ENCODE measurements at regions not wholly inside any gene's neighbourhood (a gene's known extent, or its start where the extent isn't known, plus 50 kb on each side); places are given as distances from the start of the nearest gene placed in this dataset.

GRCh38 chr12:98406378-98406777 lies 109.0 kb upstream of the TMPO start:
- H3K4me1 Mint-ChIP-seq: peaks cover 32% of the 10 kb centered on the region
- H3K4me3 Mint-ChIP-seq: no peak overlapping the region
- H3K36me3 ChIP-seq: no peaks in the 10 kb centered on the region
- DNase-seq (ENCODE audit: low spot score): no peak
- H3K36me3 Mint-ChIP-seq: no peaks in the 10 kb centered on the region
- peaks cover 9% of the 10 kb centered on the region for H3K27me3 Mint-ChIP-seq (ENCODE audit: insufficient read depth, low read depth)
- H3K27ac Mint-ChIP-seq: no peak overlapping the region
- H3K79me2 ChIP-seq (ENCODE audit: low read depth): no peaks in the 10 kb centered on the region
- H2AFZ ChIP-seq (replicated peaks): no peak overlapping the region
- H3K9ac ChIP-seq: no peak overlapping the region
- H3F3A ChIP-seq (ENCODE audit: low read depth): no peaks in the 10 kb centered on the region
- TF ChIP-seq CTCF (IDR thresholded peaks at IDR 0.05) (no peak), EZH2 (IDR thresholded peaks at IDR 0.05) (no peak), EZH2phosphoT487 (IDR thresholded peaks at IDR 0.05) (no peak)
- peaks cover 19% of the 10 kb centered on the region for H3K9me3 Mint-ChIP-seq
- H4K20me1 ChIP-seq (ENCODE audit: low read depth): no peaks in the 10 kb centered on the region
- H3K4me3 ChIP-seq: no peak overlapping the region
- H3K4me1 ChIP-seq: no peaks in the 10 kb centered on the region
- no peak overlapping the region for H3K27ac ChIP-seq
- no peaks in the 10 kb centered on the region for H3K9me3 ChIP-seq (ENCODE audit: low read depth)
- H3K27me3 ChIP-seq: no peaks in the 10 kb centered on the region
- no peak overlapping the region for H3K4me2 ChIP-seq

GRCh38 chr12:98408681-98409080 lies 106.7 kb upstream of the TMPO start:
- Histone ChIP-seq H3K9me3 (ENCODE audit: low read depth) (no peaks in the 10 kb centered on the region), H3K4me1 (no peaks in the 10 kb centered on the region), H3K9ac (no peak overlapping the region), H3K36me3 (no peaks in the 10 kb centered on the region), H4K20me1 (ENCODE audit: low read depth) (no peaks in the 10 kb centered on the region), H3F3A (ENCODE audit: low read depth) (no peaks in the 10 kb centered on the region), H2AFZ (replicated peaks) (no peak overlapping the region), H3K27ac (no peak overlapping the region), H3K4me3 (no peak overlapping the region), H3K27me3 (no peaks in the 10 kb centered on the region), H3K4me2 (no peak overlapping the region), H3K79me2 (ENCODE audit: low read depth) (no peaks in the 10 kb centered on the region)
- Mint-ChIP-seq H3K4me1 (peaks cover 19% of the 10 kb centered on the region), H3K36me3 (no peaks in the 10 kb centered on the region), H3K9me3 (peaks cover 19% of the 10 kb centered on the region), H3K4me3 (no peak overlapping the region), H3K27me3 (ENCODE audit: insufficient read depth, low read depth) (peaks cover 11% of the 10 kb centered on the region), H3K27ac (no peak overlapping the region)
- no peak for TF ChIP-seq EZH2phosphoT487 (IDR thresholded peaks at IDR 0.05)
- TF ChIP-seq EZH2 (IDR thresholded peaks at IDR 0.05): no peak
- no peak for TF ChIP-seq CTCF (IDR thresholded peaks at IDR 0.05)
- no peak for DNase-seq (ENCODE audit: low spot score)

- Mint-ChIP-seq H3K27ac (no peak overlapping the region), H3K4me3 (no peak overlapping the region), H3K9me3 (peaks cover 21% of the 10 kb centered on the region), H3K4me1 (peaks cover 14% of the 10 kb centered on the region), H3K36me3 (no peaks in the 10 kb centered on the region), H3K27me3 (ENCODE audit: insufficient read depth, low read depth) (peaks cover 11% of the 10 kb centered on the region)
- Histone ChIP-seq H3K36me3 (no peaks in the 10 kb centered on the region), H3F3A (ENCODE audit: low read depth) (no peaks in the 10 kb centered on the region), H3K27me3 (no peaks in the 10 kb centered on the region), H3K9ac (no peak overlapping the region), H3K9me3 (ENCODE audit: low read depth) (no peaks in the 10 kb centered on the region), H3K4me1 (no peaks in the 10 kb centered on the region), H3K4me2 (no peak overlapping the region), H3K79me2 (ENCODE audit: low read depth) (no peaks in the 10 kb centered on the region), H3K27ac (no peak overlapping the region), H3K4me3 (no peak overlapping the region), H4K20me1 (ENCODE audit: low read depth) (no peaks in the 10 kb centered on the region), H2AFZ (replicated peaks) (no peak overlapping the region)
- no peak for TF ChIP-seq EZH2 (IDR thresholded peaks at IDR 0.05)
- no peak for TF ChIP-seq CTCF (IDR thresholded peaks at IDR 0.05)
- TF ChIP-seq EZH2phosphoT487 (IDR thresholded peaks at IDR 0.05): no peak
- no peak for DNase-seq (ENCODE audit: low spot score)
These were observed 105.8 kb upstream of the TMPO start for GRCh38 chr12:98409548-98409947.
